ENCODE measurements at regions not wholly inside any gene's neighbourhood (a gene's known extent, or its start where the extent isn't known, plus 50 kb on each side); places are given as distances from the start of the nearest gene placed in this dataset.

- no peak for TF ChIP-seq EZH2 (IDR thresholded peaks at IDR 0.05; ENCODE audit: borderline replicate concordance, insufficient read depth, low read depth, low read length, poor library complexity, severe bottlenecking)
- TF ChIP-seq CTCF (IDR thresholded peaks at IDR 0.05): no peak
These were observed 259.5 kb downstream of the CBLN4 start for GRCh38 chr20:55745840-55746239.
